GM23338 (cell line): ENCODE measurements at regions not wholly inside any gene's neighbourhood (a gene's known extent, or its start where the extent isn't known, plus 50 kb on each side); places are given as distances from the start of the nearest gene placed in this dataset.

ENCODE experiments used
- ATAC-seq: fragments of 200-7000 bp; cut with Tn5 transposase; 3 replicates; pipeline ENCODE4 v1.9.1; 2020
- DNase-seq: peaks from one replicate; pipeline ENCODE4 v3.0.0-alpha.2; 2015; ENCODE audit warnings: low spot score
- H2AFZ ChIP-seq: fragments of 200-600 bp; sonication (generic); 2 replicates; pipeline ENCODE4 v1.8.0; 2016; ENCODE audit warnings: antibody characterized with exemption, mild to moderate bottlenecking, moderate library complexity
- H3F3A ChIP-seq: fragments of 200-600 bp; sonication (generic); replicated peaks from 2 replicates; pipeline ENCODE4 v1.8.0; 2017; ENCODE audit warnings: antibody characterized with exemption, mixed run types, low read depth
- H3K27ac ChIP-seq: fragments of 200-600 bp; sonication (generic); 2 replicates; pipeline ENCODE4 v1.6.1; 2016; ENCODE audit warnings: low read depth
- H3K27me3 ChIP-seq: fragments of 200-600 bp; sonication (generic); 2 replicates; pipeline ENCODE4 v1.8.0; 2016; ENCODE audit warnings: mild to moderate bottlenecking, mixed run types, moderate library complexity; ENCODE audit not compliant: insufficient read depth
- H3K36me3 ChIP-seq: fragments of 200-600 bp; sonication (generic); 2 replicates; pipeline ENCODE4 v1.8.0; 2016; ENCODE audit warnings: mild to moderate bottlenecking; ENCODE audit not compliant: insufficient read depth
- H3K4me1 ChIP-seq: fragments of 200-600 bp; sonication (generic); 2 replicates; pipeline ENCODE4 v1.8.0; 2016; ENCODE audit warnings: mild to moderate bottlenecking, moderate library complexity; ENCODE audit not compliant: insufficient read depth
- H3K4me2 ChIP-seq: fragments of 200-600 bp; sonication (generic); 2 replicates; pipeline ENCODE4 v1.7.1; 2017; ENCODE audit warnings: mixed run types
- H3K4me3 ChIP-seq: fragments of 200-600 bp; sonication (generic); 2 replicates; pipeline ENCODE4 v1.6.1; 2016; ENCODE audit warnings: mixed run types
- H3K79me2 ChIP-seq: fragments of 200-600 bp; sonication (generic); replicated peaks from 2 replicates; pipeline ENCODE4 v1.8.0; 2017; ENCODE audit warnings: mild to moderate bottlenecking; ENCODE audit not compliant: insufficient read depth
- H3K9me2 ChIP-seq: fragments of 200-600 bp; sonication (generic); 2 replicates; pipeline ENCODE4 v1.8.0; 2017; ENCODE audit not compliant: insufficient read depth
- H4K20me1 ChIP-seq: fragments of 200-600 bp; sonication (generic); replicated peaks from 2 replicates; pipeline ENCODE4 v1.8.0; 2017; ENCODE audit warnings: mild to moderate bottlenecking; ENCODE audit not compliant: insufficient read depth
- H3K27ac Mint-ChIP-seq: 2 replicates; pipeline ENCODE4 v1.8.0; 2020; ENCODE audit warnings: inconsistent platforms, mild to moderate bottlenecking, moderate library complexity, mixed read lengths
- H3K27me3 Mint-ChIP-seq: 3 replicates; pipeline ENCODE4 v1.8.0; 2022; ENCODE audit warnings: low read depth, mild to moderate bottlenecking, moderate library complexity, mixed read lengths, inconsistent platforms; ENCODE audit not compliant: insufficient read depth, poor library complexity
- H3K36me3 Mint-ChIP-seq: 3 replicates; pipeline ENCODE4 v1.8.0; 2021; ENCODE audit warnings: low read depth, mild to moderate bottlenecking, inconsistent platforms, moderate library complexity, mixed read lengths
- H3K4me1 Mint-ChIP-seq: 3 replicates; pipeline ENCODE4 v1.8.0; 2020; ENCODE audit warnings: mild to moderate bottlenecking, inconsistent platforms, mixed read lengths
- H3K4me3 Mint-ChIP-seq: 3 replicates; pipeline ENCODE4 v1.8.0; 2021; ENCODE audit warnings: moderate library complexity, mild to moderate bottlenecking, inconsistent platforms, mixed read lengths
- H3K9me3 Mint-ChIP-seq: 3 replicates; pipeline ENCODE4 v1.8.0; 2020; ENCODE audit warnings: moderate library complexity, mild to moderate bottlenecking, inconsistent platforms, mixed read lengths
- CREB1 ChIP-seq: fragments of 250-450 bp; sonication (Bioruptor Pico); IDR thresholded peaks from 2 replicates; pipeline ENCODE4 v1.5.0; 2020; ENCODE audit warnings: low read depth, mild to moderate bottlenecking, moderate library complexity
- CTCF ChIP-seq, 2 experiments: fragments of 200-600 bp in 1 of 2; sonication (generic) in 1 of 2; conservative IDR thresholded peaks; 2 replicates each; pipeline versions ENCODE4 v1.5.1 to v1.6.1; 2016 to 2017; ENCODE audit warnings: antibody characterized with exemption in 2 of 2, low read depth in 2 of 2, mild to moderate bottlenecking in 2 of 2, moderate library complexity in 1 of 2
- EZH2 ChIP-seq: fragments of 200-600 bp; sonication (generic); IDR thresholded peaks from one replicate; pipeline ENCODE4 v1.8.0; 2017; ENCODE audit warnings: antibody characterized with exemption, mild to moderate bottlenecking, low read depth; ENCODE audit not compliant: unreplicated experiment
- JUNB ChIP-seq: IDR thresholded peaks from one replicate; pipeline ENCODE4 v1.6.1; 2016; ENCODE audit warnings: antibody characterized with exemption; ENCODE audit not compliant: unreplicated experiment
- REST ChIP-seq: IDR thresholded peaks from one replicate; pipeline ENCODE4 v1.6.1; 2018; ENCODE audit warnings: antibody characterized with exemption; ENCODE audit not compliant: unreplicated experiment
- ZNF331 ChIP-seq: fragments of 250-450 bp; sonication (Bioruptor Pico); IDR thresholded peaks from 2 replicates; pipeline ENCODE4 v1.5.0; 2020; ENCODE audit warnings: low read depth, mild to moderate bottlenecking, moderate library complexity
- ZNF462 ChIP-seq: fragments of 250-450 bp; sonication (Bioruptor Pico); IDR thresholded peaks from 2 replicates; pipeline ENCODE4 v1.5.0; 2020; ENCODE audit warnings: mild to moderate bottlenecking, moderate library complexity

GRCh38 chr5:143887903-143888665, 76.1 kb downstream of the HMHB1 start (continued):
- TF ChIP-seq ZNF462 (CRISPR knock-in tag) (no peak), EZH2 (no peak), REST (no peak)

GRCh38 chr5:143888912-143889311, 77.0 kb downstream of the HMHB1 start:
- no peak overlapping the region for H3K4me2 ChIP-seq
- TF ChIP-seq CREB1 (CRISPR knock-in tag) = no peak
- no peak for TF ChIP-seq CTCF (conservative IDR thresholded peaks at IDR 0.05; ENCODE audit: low read depth in 2 of 2)
- no peak for TF ChIP-seq ZNF331 (CRISPR knock-in tag)
- no peak for TF ChIP-seq JUNB

More at GRCh38 chr5:143888912-143889311, 77.0 kb downstream of the HMHB1 start:
- Histone ChIP-seq H3K4me3 (no peak overlapping the region), H3K4me1 (peaks cover 5% of the 10 kb centered on the region), H3K79me2 (no peaks in the 10 kb centered on the region), H2AFZ (peak overlapping the region; percentile 14; the same call in 1 of the 2 replicates), H3K27me3 (no peaks in the 10 kb centered on the region), H3K36me3 (no peaks in the 10 kb centered on the region), H3K9me2 (peaks cover 23% of the 10 kb centered on the region), H3K27ac (no peak overlapping the region), H4K20me1 (no peaks in the 10 kb centered on the region), H3F3A (no peaks in the 10 kb centered on the region)
- Mint-ChIP-seq H3K4me1 (peaks cover 15% of the 10 kb centered on the region), H3K36me3 (no peaks in the 10 kb centered on the region), H3K27ac (no peak overlapping the region), H3K4me3 (no peak overlapping the region), H3K27me3 (peaks cover 4% of the 10 kb centered on the region), H3K9me3 (no peaks in the 10 kb centered on the region)
- ATAC-seq (no peak), DNase-seq (no peak)
